Neuronal stem cell (in vitro differentiated cells): ENCODE measurements at regions not wholly inside any gene's neighbourhood (a gene's known extent, or its start where the extent isn't known, plus 50 kb on each side); places are given as distances from the start of the nearest gene placed in this dataset.

ENCODE experiments used
- DNase-seq: peaks from one replicate; pipeline ENCODE4 v3.0.0-alpha.2; 2013; ENCODE audit warnings: low spot score
- H2AFZ ChIP-seq: one replicate; pipeline ENCODE4 v1.6.1; 2013; ENCODE audit warnings: mild to moderate bottlenecking, low read length, inconsistent platforms
- H2AK5ac ChIP-seq: 2 replicates; pipeline ENCODE4 v1.6.1; 2013; ENCODE audit warnings: low read depth, mild to moderate bottlenecking, inconsistent platforms, low read length, moderate library complexity, mixed read lengths
- H2BK120ac ChIP-seq: 2 replicates; pipeline ENCODE4 v1.6.1; 2013; ENCODE audit warnings: low read depth, mild to moderate bottlenecking, inconsistent platforms, low read length, moderate library complexity, mixed read lengths
- H2BK12ac ChIP-seq: one replicate; pipeline ENCODE4 v1.6.1; 2013; ENCODE audit warnings: low read length, inconsistent platforms
- H2BK15ac ChIP-seq: 2 replicates; pipeline ENCODE4 v1.6.1; 2013; ENCODE audit warnings: mild to moderate bottlenecking, low read length, inconsistent platforms, mixed read lengths
- H2BK5ac ChIP-seq: one replicate; pipeline ENCODE4 v1.6.1; 2013; ENCODE audit warnings: inconsistent platforms, mild to moderate bottlenecking, low read length, moderate library complexity
- H3K14ac ChIP-seq: one replicate; pipeline ENCODE4 v1.6.1; 2013; ENCODE audit warnings: low read length, inconsistent platforms
- H3K18ac ChIP-seq: 2 replicates; pipeline ENCODE4 v1.6.1; 2013; ENCODE audit warnings: low read length, inconsistent platforms
- H3K23ac ChIP-seq: 2 replicates; pipeline ENCODE4 v1.6.1; 2013; ENCODE audit warnings: low read depth, mild to moderate bottlenecking, mixed read lengths, low read length, inconsistent platforms; ENCODE audit not compliant: poor library complexity
- H3K27ac ChIP-seq: replicated peaks from 3 replicates; pipeline ENCODE4 v1.5.1; 2013; ENCODE audit warnings: low read length, inconsistent platforms
- H3K27me3 ChIP-seq, 3 experiments: 2 replicates each; pipeline ENCODE4 v1.6.1; 2013; ENCODE audit warnings: low read length in 3 of 3, mild to moderate bottlenecking in 2 of 3, inconsistent platforms in 1 of 3, low read depth in 1 of 3, mixed read lengths in 1 of 3, moderate library complexity in 1 of 3; ENCODE audit not compliant: control insufficient read depth in 3 of 3, insufficient read depth in 3 of 3
- H3K36me3 ChIP-seq, 2 donors: replicated peaks in 1 of 2; 2 replicates each; pipeline ENCODE4 v1.6.1; 2013; ENCODE audit warnings: low read length in 2 of 2; ENCODE audit not compliant: control insufficient read depth in 2 of 2, insufficient read depth in 2 of 2
- H3K4ac ChIP-seq: 2 replicates; pipeline ENCODE4 v1.6.1; 2013; ENCODE audit warnings: inconsistent platforms, mild to moderate bottlenecking, low read length, moderate library complexity
- H3K4me1 ChIP-seq, 2 donors: 1 replicate in 1 of 2; 2 replicates in 1 of 2; pipeline ENCODE4 v1.6.1; 2013; ENCODE audit warnings: low read length in 2 of 2, low read depth in 1 of 2; ENCODE audit not compliant: control insufficient read depth in 2 of 2, insufficient read depth in 1 of 2
- H3K4me2 ChIP-seq: one replicate; pipeline ENCODE4 v1.6.1; 2013; ENCODE audit warnings: mild to moderate bottlenecking, low read length, inconsistent platforms; ENCODE audit not compliant: insufficient read depth, poor library complexity, severe bottlenecking
- H3K4me3 ChIP-seq, 2 donors: 2 replicates each; pipeline ENCODE4 v1.5.1; 2013; ENCODE audit warnings: low read length in 2 of 2, mild to moderate bottlenecking in 2 of 2, inconsistent platforms in 1 of 2, moderate library complexity in 1 of 2
- H3K79me1 ChIP-seq: one replicate; pipeline ENCODE4 v1.6.1; 2013; ENCODE audit warnings: low read depth, mild to moderate bottlenecking, inconsistent platforms, low read length, moderate library complexity
- H3K9ac ChIP-seq: one replicate; pipeline ENCODE4 v1.6.1; 2013; ENCODE audit warnings: mild to moderate bottlenecking, low read depth, low read length, inconsistent platforms; ENCODE audit not compliant: poor library complexity
- H3K9me3 ChIP-seq, 2 donors: replicated peaks in 1 of 2; 2 replicates each; pipeline versions ENCODE3 to v1.6.1; 2013; ENCODE audit warnings: low read length in 2 of 2, mild to moderate bottlenecking in 2 of 2, inconsistent platforms in 1 of 2, low read depth in 1 of 2, mixed read lengths in 1 of 2, moderate library complexity in 1 of 2; ENCODE audit not compliant: control insufficient read depth in 2 of 2, insufficient read depth in 1 of 2
- H4K8ac ChIP-seq: one replicate; pipeline ENCODE4 v1.6.1; 2013; ENCODE audit warnings: low read depth, mild to moderate bottlenecking, inconsistent platforms, low read length, moderate library complexity
- H4K91ac ChIP-seq: one replicate; pipeline ENCODE4 v1.6.1; 2013; ENCODE audit warnings: low read length, low read depth, mild to moderate bottlenecking, inconsistent platforms; ENCODE audit not compliant: poor library complexity
- WGBS, 2 donors: extraction: QIAGEN DNeasy Blood & Tissue Kit; methylation state at CpG; one replicate each; pipeline ENCODE4 v1.1.7; 2013; ENCODE audit warnings: missing lambda C conversion rate in 2 of 2, mixed read lengths in 1 of 2; ENCODE audit not compliant: insufficient read length in 2 of 2, insufficient replicate concordance in 1 of 2; ENCODE audit errors: extremely low coverage in 2 of 2; 5-methylcytosine and 5-hydroxymethylcytosine counted together

GRCh38 chr5:105238561-105238960, 1676.0 kb upstream of the NUDT12 start:
- Histone ChIP-seq H3K4ac (no peak overlapping the region), H4K8ac (no peak overlapping the region), H3K23ac (no peak overlapping the region), H3K36me3 (no peaks in the 10 kb centered on the region), H2AFZ (no peak overlapping the region), H2BK15ac (no peak overlapping the region), H3K4me2 (no peak overlapping the region), H4K91ac (no peak overlapping the region), H2AK5ac (no peak overlapping the region), H3K4me1 (no peaks in the 10 kb centered on the region), H3K79me1 (no peaks in the 10 kb centered on the region), H3K14ac (no peak overlapping the region), H2BK5ac (no peak overlapping the region), H3K18ac (no peak overlapping the region), H3K27me3 (no peaks in the 10 kb centered on the region), H2BK120ac (no peak overlapping the region), H3K9me3 (no peaks in the 10 kb centered on the region), H2BK12ac (no peak overlapping the region), H3K9ac (no peak overlapping the region), H3K4me3 (no peak overlapping the region), H3K27ac (no peak overlapping the region)
- WGBS, 2 donors = no CpG with 5 or more reads among the region's 3 CpGs
- DNase-seq = no peak

DNA sequence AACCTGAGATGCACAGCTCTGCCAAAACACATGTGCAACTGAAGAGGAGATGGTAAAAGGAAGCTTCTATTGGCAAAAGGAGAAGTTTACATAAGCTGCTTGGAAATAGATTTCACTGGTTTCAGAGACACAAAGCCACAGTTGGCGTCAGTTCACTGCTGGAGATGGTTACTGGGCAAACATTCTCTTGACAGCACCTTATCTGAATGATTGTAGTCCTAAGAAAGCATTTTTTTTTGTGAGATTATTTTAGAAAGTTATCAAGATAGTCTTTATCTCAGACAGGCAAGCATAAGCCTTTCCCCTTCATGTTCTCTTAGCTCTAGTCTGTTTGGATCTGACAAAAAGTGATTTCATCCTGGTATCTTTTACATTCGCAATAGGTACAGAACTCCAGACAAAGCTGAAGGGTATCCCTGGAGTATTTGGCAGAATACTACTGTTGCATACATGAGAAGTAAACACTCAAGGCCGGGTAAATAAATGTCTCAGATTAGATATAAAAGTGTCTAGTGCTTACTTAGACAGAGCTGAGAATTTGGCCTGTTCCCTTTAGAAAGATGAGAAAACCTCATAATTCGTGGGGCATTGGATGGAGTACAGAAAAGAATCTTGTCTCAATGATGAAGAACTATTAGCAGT, 1668.0 kb upstream of the NUDT12 start:
- no peak overlapping the region for H2BK15ac ChIP-seq
- no peak overlapping the region for H2BK12ac ChIP-seq
- H3K36me3 ChIP-seq = no peaks in the 10 kb centered on the region
- H2AFZ ChIP-seq = peak overlapping the region; percentile 38
- H3K14ac ChIP-seq = no peak overlapping the region
- no peak overlapping the region for H3K4me2 ChIP-seq
- H3K9ac ChIP-seq = no peak overlapping the region
- no peak overlapping the region for H3K18ac ChIP-seq
- no peak for DNase-seq
- H3K79me1 ChIP-seq = no peaks in the 10 kb centered on the region
- no CpG with 5 or more reads among the region's 4 CpGs for whole genome bisulfite sequencing, 2 donors
- no peak overlapping the region for H3K4me3 ChIP-seq
- H4K8ac ChIP-seq = no peak overlapping the region
- no peak overlapping the region for H3K23ac ChIP-seq
- H4K91ac ChIP-seq = no peak overlapping the region
- no peak overlapping the region for H3K27ac ChIP-seq
- H3K4ac ChIP-seq = no peak overlapping the region
- no peaks in the 10 kb centered on the region for H3K9me3 ChIP-seq
- no peaks in the 10 kb centered on the region for H3K27me3 ChIP-seq
- H2AK5ac ChIP-seq = no peak overlapping the region
- H2BK120ac ChIP-seq = no peak overlapping the region
- no peak overlapping the region for H2BK5ac ChIP-seq
- H3K4me1 ChIP-seq = no peaks in the 10 kb centered on the region

DNA sequence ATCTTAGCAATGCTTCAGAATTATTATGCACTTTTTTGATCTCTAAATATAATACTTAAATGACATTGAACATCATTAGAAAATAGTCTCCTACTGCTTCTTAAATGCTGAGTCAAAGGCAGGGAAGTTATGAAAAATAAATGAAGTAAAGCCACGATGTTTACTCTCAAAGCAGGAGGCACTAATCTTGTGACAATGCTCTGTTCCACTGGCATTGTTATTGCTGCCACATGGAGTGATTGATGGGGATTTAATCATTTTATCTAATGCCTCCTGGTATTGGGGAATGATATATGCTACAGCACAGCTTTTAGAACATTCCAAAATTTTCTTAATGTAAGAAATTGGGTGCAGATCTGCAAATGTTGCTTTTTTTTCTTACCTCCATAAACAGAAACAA, 1655.4 kb upstream of the NUDT12 start:
- Histone ChIP-seq H3K4ac (no peak overlapping the region), H2BK15ac (no peak overlapping the region), H3K79me1 (no peaks in the 10 kb centered on the region), H3K4me3 (no peak overlapping the region), H3K18ac (no peak overlapping the region), H3K4me2 (no peak overlapping the region), H2BK5ac (no peak overlapping the region), H3K14ac (no peak overlapping the region), H3K4me1 (no peaks in the 10 kb centered on the region), H2AK5ac (no peak overlapping the region), H2AFZ (no peak overlapping the region), H3K27me3 (no peaks in the 10 kb centered on the region), H4K8ac (no peak overlapping the region), H3K36me3 (no peaks in the 10 kb centered on the region), H3K9ac (no peak overlapping the region), H3K23ac (no peak overlapping the region), H2BK12ac (no peak overlapping the region), H3K9me3 (no peaks in the 10 kb centered on the region), H3K27ac (no peak overlapping the region), H4K91ac (no peak overlapping the region), H2BK120ac (no peak overlapping the region)
- no CpG with 5 or more reads among the region's 1 CpG for WGBS, 2 donors
- DNase-seq = no peak

DNA sequence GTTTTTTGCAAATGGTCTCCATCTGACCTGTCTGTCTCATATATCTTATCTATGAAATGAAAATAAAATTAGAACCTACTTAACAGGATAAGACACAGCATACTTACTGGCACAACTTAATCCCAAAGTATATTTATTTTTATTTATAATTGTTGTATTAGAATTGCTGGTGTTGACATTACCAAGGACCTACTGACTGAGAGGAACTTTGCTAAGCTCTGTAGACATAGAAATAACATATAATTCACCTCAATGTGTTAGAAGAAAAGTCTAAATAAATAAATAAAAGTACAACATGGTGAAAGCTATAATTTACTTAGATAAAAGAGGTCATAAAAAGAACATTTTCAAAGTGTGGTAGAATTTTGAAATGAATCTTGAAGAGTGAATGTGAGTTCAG, 1650.5 kb upstream of the NUDT12 start:
- Histone ChIP-seq H3K36me3 (no peaks in the 10 kb centered on the region), H2AFZ (no peak overlapping the region), H2BK15ac (no peak overlapping the region), H3K14ac (no peak overlapping the region), H3K23ac (no peak overlapping the region), H3K27me3 (no peaks in the 10 kb centered on the region), H2BK5ac (no peak overlapping the region), H2AK5ac (no peak overlapping the region), H4K8ac (no peak overlapping the region), H3K18ac (no peak overlapping the region), H4K91ac (no peak overlapping the region), H3K4me1 (no peaks in the 10 kb centered on the region), H3K4ac (no peak overlapping the region), H3K9me3 (no peaks in the 10 kb centered on the region), H3K4me3 (no peak overlapping the region), H3K4me2 (no peak overlapping the region), H3K79me1 (no peaks in the 10 kb centered on the region), H3K9ac (no peak overlapping the region), H3K27ac (no peak overlapping the region), H2BK12ac (no peak overlapping the region), H2BK120ac (no peak overlapping the region)
- no peak for DNase-seq
